ENCODE measurements at regions not wholly inside any gene's neighbourhood (a gene's known extent, or its start where the extent isn't known, plus 50 kb on each side); places are given as distances from the start of the nearest gene placed in this dataset.

- ChIA-PET RAD21 (ENCODE audit: low non-redundant PET in 1 of 2, low total read pairs in 2 of 2, uncharacterized antibody in 2 of 2, unreplicated experiment in 2 of 2) (no interaction called here), POLR2A (no interaction called here)
- intact Hi-C loops (cut with micrococcal nuclease) = no loop called here
Measured at GRCh38 chr12:111006621-111007020, 86.2 kb upstream of the MYL2 start.

More at GRCh38 chr12:111006621-111007020, 86.2 kb upstream of the MYL2 start:
- no peak for ATAC-seq
- no TSS peak for BruUV-seq (replicated peaks)
- TF ChIP-seq EGR1 (IDR thresholded peaks at IDR 0.05; ENCODE audit: low read depth) (no peak), SP1 (IDR thresholded peaks at IDR 0.05; ENCODE audit: low read depth) (no peak), CEBPB (IDR thresholded peaks at IDR 0.05; ENCODE audit: low read depth) (no peak), CTCF (IDR thresholded peaks at IDR 0.05 in 2 of 3, conservative IDR thresholded peaks at IDR 0.05 in 1 of 3; ENCODE audit: borderline replicate concordance in 1 of 3, insufficient read depth in 1 of 3, low read depth in 2 of 3, low read length in 2 of 3) (no peak), ATF3 (IDR thresholded peaks at IDR 0.05) (no peak), ELF1 (IDR thresholded peaks at IDR 0.05; ENCODE audit: borderline replicate concordance, low read depth) (no peak), ZNF274 (IDR thresholded peaks at IDR 0.05; ENCODE audit: low read depth, low read length) (no peak)
- no peak for DNase-seq (ENCODE audit: low read depth, low spot score)
- H3K4me3 ChIP-seq (replicated peaks in 1 of 2; ENCODE audit: low read depth in 1 of 2, low read length in 2 of 2) = no peak overlapping the region
- H3K4me1 ChIP-seq (ENCODE audit: control insufficient read depth in 1 of 2, insufficient read depth in 2 of 2, low read length in 2 of 2) = no peaks in the 10 kb centered on the region
- no peak overlapping the region for H2AFZ ChIP-seq (ENCODE audit: low read depth, low read length, poor library complexity, severe bottlenecking)
- H3K9me2 ChIP-seq (ENCODE audit: insufficient read depth) = no peaks in the 10 kb centered on the region
- H3K4me2 ChIP-seq (ENCODE audit: low read length) = no peak overlapping the region
- H4K20me1 ChIP-seq (ENCODE audit: insufficient read depth) = no peaks in the 10 kb centered on the region
- no peaks in the 10 kb centered on the region for H3K36me3 ChIP-seq (ENCODE audit: control insufficient read depth in 1 of 2, insufficient read depth in 2 of 2, low read length in 2 of 2)
- no peak overlapping the region for H3K27ac ChIP-seq (ENCODE audit: low read depth, low read length)
- peaks cover 8% of the 10 kb centered on the region; the same call in 1 of the 2 replicates for H3K27me3 ChIP-seq (ENCODE audit: insufficient read depth, low read length)
- no peaks in the 10 kb centered on the region for H3K9me3 ChIP-seq (ENCODE audit: control insufficient read depth in 1 of 2, insufficient read depth in 1 of 2, low read depth in 1 of 2, low read length in 2 of 2)
- CTCF ChIA-PET = interaction anchor here (0.7 to 2.3 kb wide), 9 partner anchors 10 to 445 kb away, joined by 3 to 8 read pairs (median 4); no protein-coding TSS in a partner anchor
- no peak overlapping the region for H3K9ac ChIP-seq (ENCODE audit: low read length)
- H3K79me2 ChIP-seq (ENCODE audit: insufficient read depth, low read length) = no peaks in the 10 kb centered on the region
